MCF 10A (cell line): ENCODE measurements at regions not wholly inside any gene's neighbourhood (a gene's known extent, or its start where the extent isn't known, plus 50 kb on each side); places are given as distances from the start of the nearest gene placed in this dataset.

Experiments
- BruUV-seq: library from RNA; stranded (reverse); fragments of 400-500 nt; replicated peaks from 2 replicates; lab custom pipeline; 2021; lab: Mats Ljungman, UMichigan
- CTCF ChIA-PET: fragments of 300-600 bp; sonication (Branson Sonifier 250); formaldehyde crosslinking; extraction: SDS; loops from one replicate; lab custom pipeline; 2021; ENCODE audit warnings: antibody characterized with exemption, inconsistent platforms; lab: Yijun Ruan, JAX
- POLR2A ChIA-PET: fragments of 300-600, 350-650 bp; sonication (Branson Sonifier 250); formaldehyde crosslinking; extraction: SDS; loops from one replicate; lab custom pipeline; 2020; ENCODE audit warnings: antibody characterized with exemption, inconsistent platforms; lab: Yijun Ruan, JAX
- DNase-seq: peaks from one replicate; pipeline ENCODE4 v3.0.0-alpha.2; 2018; ENCODE audit not compliant: unreplicated experiment
- H3K27ac Mint-ChIP-seq: one replicate; pipeline ENCODE4 v1.8.0; 2022; ENCODE audit warnings: mild to moderate bottlenecking, low read depth, mixed read lengths; ENCODE audit not compliant: unreplicated experiment
- H3K27me3 Mint-ChIP-seq: one replicate; pipeline ENCODE4 v1.8.0; 2022; ENCODE audit warnings: mixed read lengths; ENCODE audit not compliant: insufficient read depth, unreplicated experiment
- H3K36me3 Mint-ChIP-seq: one replicate; pipeline ENCODE4 v1.8.0; 2022; ENCODE audit warnings: mild to moderate bottlenecking, moderate library complexity, mixed read lengths; ENCODE audit not compliant: insufficient read depth, unreplicated experiment
- H3K4me1 Mint-ChIP-seq: one replicate; pipeline ENCODE4 v1.8.0; 2022; ENCODE audit warnings: mixed read lengths; ENCODE audit not compliant: insufficient read depth, unreplicated experiment
- H3K4me3 Mint-ChIP-seq: one replicate; pipeline ENCODE4 v1.8.0; 2022; ENCODE audit warnings: mild to moderate bottlenecking, moderate library complexity, mixed read lengths; ENCODE audit not compliant: unreplicated experiment
- H3K9me3 Mint-ChIP-seq: one replicate; pipeline ENCODE4 v1.8.0; 2022; ENCODE audit warnings: mixed read lengths; ENCODE audit not compliant: unreplicated experiment
- CTCF ChIP-seq: fragments of 200-600 bp; IDR thresholded peaks from one replicate; pipeline ENCODE4 v1.8.0; 2022; ENCODE audit warnings: antibody characterized with exemption, mild to moderate bottlenecking; ENCODE audit not compliant: unreplicated experiment
- intact Hi-C: fragments of 100-400 bp; cut with micrococcal nuclease; formaldehyde crosslinking; loops from 2 replicates; pipeline ENCODE4 v1.14.1; 2022

GRCh38 chr6:4347877-4348276, 212.5 kb upstream of the ECI2 start:
- no peak overlapping the region for H3K27ac Mint-ChIP-seq
- TF ChIP-seq CTCF, result no peak
- no peaks in the 10 kb centered on the region for H3K9me3 Mint-ChIP-seq
- intact Hi-C loops, result no loop called here
- H3K4me1 Mint-ChIP-seq, result peaks cover 34% of the 10 kb centered on the region
- H3K4me3 Mint-ChIP-seq, result no peak overlapping the region
- H3K36me3 Mint-ChIP-seq, result no peaks in the 10 kb centered on the region
- DNase-seq, result no peak
- H3K27me3 Mint-ChIP-seq, result no peaks in the 10 kb centered on the region
- BruUV-seq, result no TSS peak
- CTCF ChIA-PET, result interaction anchor here (1.0 to 1.3 kb wide), 2 partner anchors 14 to 459 kb away, joined by 3 read pairs; no protein-coding TSS in a partner anchor
- POLR2A ChIA-PET, result interaction anchor here (0.6 to 0.7 kb wide), 2 partner anchors 319 to 434 kb away, joined by 3 to 4 read pairs; no protein-coding TSS in a partner anchor

GRCh38 chr6:4346659-4347333, 211.4 kb upstream of the ECI2 start:
- intact Hi-C loops, result no loop called here
- H3K36me3 Mint-ChIP-seq, result no peaks in the 10 kb centered on the region
- no peak for DNase-seq
- no peak for TF ChIP-seq CTCF
- CTCF ChIA-PET, result no interaction called here
- H3K4me3 Mint-ChIP-seq, result no peak overlapping the region
- H3K27ac Mint-ChIP-seq, result no peak overlapping the region
- H3K9me3 Mint-ChIP-seq, result no peaks in the 10 kb centered on the region
- H3K4me1 Mint-ChIP-seq, result peaks cover 24% of the 10 kb centered on the region
- POLR2A ChIA-PET, result no interaction called here
- no peaks in the 10 kb centered on the region for H3K27me3 Mint-ChIP-seq
- no TSS peak for BruUV-seq

- Mint-ChIP-seq H3K4me3 (no peak overlapping the region), H3K9me3 (no peaks in the 10 kb centered on the region), H3K27me3 (no peaks in the 10 kb centered on the region), H3K4me1 (peaks cover 11% of the 10 kb centered on the region), H3K27ac (no peak overlapping the region), H3K36me3 (no peaks in the 10 kb centered on the region)
- POLR2A ChIA-PET, result no interaction called here
- no peak for TF ChIP-seq CTCF
- CTCF ChIA-PET, result no interaction called here
- BruUV-seq, result no TSS peak
- intact Hi-C loops, result no loop called here
- DNase-seq, result no peak
Observed at GRCh38 chr6:4345543-4345942, 210.2 kb upstream of the ECI2 start.

DNA sequence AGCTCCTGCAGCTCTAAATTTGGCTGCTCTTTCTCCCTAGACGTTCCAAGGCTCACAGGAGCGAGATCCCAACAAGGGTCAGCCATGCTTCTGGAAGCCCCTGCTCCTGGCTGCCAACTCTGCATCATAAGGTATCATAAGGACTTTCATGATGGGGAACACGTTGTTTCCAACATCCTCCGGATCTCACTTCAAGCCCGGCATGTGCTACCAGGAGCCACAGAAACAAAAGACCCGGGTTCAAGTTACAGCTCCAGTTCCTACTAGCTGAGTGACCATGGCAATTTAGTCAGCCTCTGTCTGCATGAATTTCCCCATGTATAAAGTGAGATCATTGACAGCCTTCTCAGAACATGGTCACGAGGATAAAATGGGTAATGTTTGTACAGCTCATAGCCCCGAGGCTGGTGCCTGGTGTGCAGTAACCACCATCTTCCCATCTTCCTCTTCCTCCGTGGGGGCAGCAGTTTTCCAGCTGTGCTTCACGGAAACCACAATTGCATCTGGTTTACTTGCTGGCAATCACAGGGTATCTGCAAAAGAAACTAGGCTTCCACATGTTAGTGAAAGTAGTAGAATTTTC, 209.0 kb upstream of the ECI2 start:
- TF ChIP-seq CTCF, result no peak
- H3K4me1 Mint-ChIP-seq, result peaks cover 6% of the 10 kb centered on the region
- H3K27ac Mint-ChIP-seq, result no peak overlapping the region
- POLR2A ChIA-PET, result interaction anchor here (0.6 kb wide), 1 partner anchor 203 kb away, joined by 5 read pairs; no protein-coding TSS in a partner anchor
- no TSS peak for BruUV-seq
- H3K27me3 Mint-ChIP-seq, result no peaks in the 10 kb centered on the region
- no peak overlapping the region for H3K4me3 Mint-ChIP-seq
- no peak for DNase-seq
- H3K9me3 Mint-ChIP-seq, result peaks cover 5% of the 10 kb centered on the region
- intact Hi-C loops, result no loop called here
- CTCF ChIA-PET, result no interaction called here
- no peaks in the 10 kb centered on the region for H3K36me3 Mint-ChIP-seq
